Tibial nerve (tissue), 4 donors: ENCODE measurements at regions not wholly inside any gene's neighbourhood (a gene's known extent, or its start where the extent isn't known, plus 50 kb on each side); places are given as distances from the start of the nearest gene placed in this dataset.
A peak's percentile ranks its signal among the peaks of the same experiment; 100 is the strongest.

Experiments used
- DNase-seq, 2 donors: peaks; one replicate each; pipeline ENCODE4 v3.0.0-alpha.2; 2019; ENCODE audit warnings: low spot score in 2 of 2
- H3K27ac ChIP-seq, 4 donors: fragments of 200-600 bp; sonication (generic) in 3 of 4; one replicate each; pipeline ENCODE4 v1.5.1; 2017 to 2019; ENCODE audit warnings: mild to moderate bottlenecking in 1 of 4
- H3K27me3 ChIP-seq, 2 donors: fragments of 200-600 bp; sonication (generic) in 1 of 2; one replicate each; pipeline versions ENCODE4 v1.5.1 to v1.6.0; 2017 to 2019
- H3K36me3 ChIP-seq, 3 donors: fragments of 200-600 bp; sonication (generic); one replicate each; pipeline ENCODE4 v1.5.1; 2018 to 2019
- H3K4me1 ChIP-seq, 4 donors: fragments of 200-600 bp; sonication (generic) in 3 of 4; one replicate each; pipeline ENCODE4 v1.5.1; 2017 to 2019
- H3K4me3 ChIP-seq, 4 donors: fragments of 200-600 bp; sonication (generic) in 3 of 4; one replicate each; pipeline ENCODE4 v1.5.1; 2017 to 2019; ENCODE audit warnings: mild to moderate bottlenecking in 1 of 4, moderate library complexity in 1 of 4
- H3K9me3 ChIP-seq, 4 donors: fragments of 200-600 bp; sonication (generic) in 3 of 4; one replicate each; pipeline ENCODE4 v1.5.1; 2017 to 2019
- EP300 ChIP-seq, 2 donors: sonication (generic); formaldehyde crosslinking; IDR thresholded peaks; one replicate each; pipeline ENCODE4 v1.6.1; 2017; ENCODE audit warnings: antibody characterized with exemption in 2 of 2, mild to moderate bottlenecking in 1 of 2
- POLR2A ChIP-seq, 2 donors: fragments of 450-650 bp; IDR thresholded peaks; one replicate each; pipeline ENCODE4 v1.6.1; 2017; ENCODE audit warnings: antibody characterized with exemption in 2 of 2, mild to moderate bottlenecking in 2 of 2, moderate library complexity in 2 of 2
- WGBS, 2 donors: methylation state at CpG; one replicate each; pipeline ENCODE4 v1.1.5; 2018; 5-methylcytosine and 5-hydroxymethylcytosine counted together
- TF ChIP-seq, protein P1 (sequence below), 5 experiments: fragments of 200-600 bp in 3 of 5; fragments of 450-650 bp in 2 of 5; sonication (generic) in 3 of 5; IDR thresholded peaks; one replicate each; pipeline ENCODE4 v1.5.1; 2016 to 2019; ENCODE audit warnings: antibody characterized with exemption in 5 of 5, mild to moderate bottlenecking in 3 of 5, moderate library complexity in 2 of 5

GRCh38 chr2:9735335-9735734, 104.5 kb upstream of the YWHAQ start:
- H3K9me3 ChIP-seq = peaks cover 0 to 23% (median 0%) of the 10 kb centered on the region in 4 donors
- H3K4me1 ChIP-seq = peaks cover 0 to 10% (median 7%) of the 10 kb centered on the region in 4 donors
- 87 to 91% methylated on average over 2 of the region's 2 CpGs for WGBS, 2 donors

GRCh38 chr2:9736021-9736420, 105.2 kb upstream of the YWHAQ start:
- no peak for DNase-seq
- TF ChIP-seq, protein P1, sequence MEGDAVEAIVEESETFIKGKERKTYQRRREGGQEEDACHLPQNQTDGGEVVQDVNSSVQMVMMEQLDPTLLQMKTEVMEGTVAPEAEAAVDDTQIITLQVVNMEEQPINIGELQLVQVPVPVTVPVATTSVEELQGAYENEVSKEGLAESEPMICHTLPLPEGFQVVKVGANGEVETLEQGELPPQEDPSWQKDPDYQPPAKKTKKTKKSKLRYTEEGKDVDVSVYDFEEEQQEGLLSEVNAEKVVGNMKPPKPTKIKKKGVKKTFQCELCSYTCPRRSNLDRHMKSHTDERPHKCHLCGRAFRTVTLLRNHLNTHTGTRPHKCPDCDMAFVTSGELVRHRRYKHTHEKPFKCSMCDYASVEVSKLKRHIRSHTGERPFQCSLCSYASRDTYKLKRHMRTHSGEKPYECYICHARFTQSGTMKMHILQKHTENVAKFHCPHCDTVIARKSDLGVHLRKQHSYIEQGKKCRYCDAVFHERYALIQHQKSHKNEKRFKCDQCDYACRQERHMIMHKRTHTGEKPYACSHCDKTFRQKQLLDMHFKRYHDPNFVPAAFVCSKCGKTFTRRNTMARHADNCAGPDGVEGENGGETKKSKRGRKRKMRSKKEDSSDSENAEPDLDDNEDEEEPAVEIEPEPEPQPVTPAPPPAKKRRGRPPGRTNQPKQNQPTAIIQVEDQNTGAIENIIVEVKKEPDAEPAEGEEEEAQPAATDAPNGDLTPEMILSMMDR (IDR thresholded peaks at IDR 0.05) = no peak
- no peak for TF ChIP-seq EP300 (IDR thresholded peaks at IDR 0.05)
- no peak for TF ChIP-seq POLR2A (IDR thresholded peaks at IDR 0.05)
- Histone ChIP-seq H3K27ac (no peak overlapping the region), H3K4me3 (no peak overlapping the region), H3K9me3 (peaks cover 0 to 23% (median 0%) of the 10 kb centered on the region in 4 donors), H3K27me3 (no peaks in the 10 kb centered on the region), H3K4me1 (peaks cover 0 to 10% (median 7%) of the 10 kb centered on the region in 4 donors), H3K36me3 (no peaks in the 10 kb centered on the region)
- WGBS, 2 donors = 88 to 90% methylated on average over 1 of the region's 1 CpG

More at GRCh38 chr2:9735335-9735734, 104.5 kb upstream of the YWHAQ start:
- Histone ChIP-seq H3K27ac (no peak overlapping the region), H3K36me3 (no peaks in the 10 kb centered on the region), H3K4me3 (no peak overlapping the region), H3K27me3 (no peaks in the 10 kb centered on the region)
- DNase-seq = no peak
- TF ChIP-seq EP300 (IDR thresholded peaks at IDR 0.05) = no peak
- TF ChIP-seq, protein P1 (IDR thresholded peaks at IDR 0.05) = no peak
- no peak for TF ChIP-seq POLR2A (IDR thresholded peaks at IDR 0.05)

- TF ChIP-seq EP300 (IDR thresholded peaks at IDR 0.05) = no peak
- TF ChIP-seq, protein P1 (IDR thresholded peaks at IDR 0.05) = no peak
- TF ChIP-seq POLR2A (IDR thresholded peaks at IDR 0.05) = no peak
- no peak for DNase-seq
- peaks cover 0 to 10% (median 7%) of the 10 kb centered on the region in 4 donors for H3K4me1 ChIP-seq
- H3K27me3 ChIP-seq = no peaks in the 10 kb centered on the region
- H3K27ac ChIP-seq = no peak overlapping the region
- no peaks in the 10 kb centered on the region for H3K36me3 ChIP-seq
- WGBS, 2 donors = 68% methylated on average over 8 of the region's 9 CpGs
- peaks cover 0 to 23% (median 0%) of the 10 kb centered on the region in 4 donors for H3K9me3 ChIP-seq
- H3K4me3 ChIP-seq = no peak overlapping the region
Measured at GRCh38 chr2:9737053-9737875, 106.0 kb upstream of the TAF1B start.

DNA sequence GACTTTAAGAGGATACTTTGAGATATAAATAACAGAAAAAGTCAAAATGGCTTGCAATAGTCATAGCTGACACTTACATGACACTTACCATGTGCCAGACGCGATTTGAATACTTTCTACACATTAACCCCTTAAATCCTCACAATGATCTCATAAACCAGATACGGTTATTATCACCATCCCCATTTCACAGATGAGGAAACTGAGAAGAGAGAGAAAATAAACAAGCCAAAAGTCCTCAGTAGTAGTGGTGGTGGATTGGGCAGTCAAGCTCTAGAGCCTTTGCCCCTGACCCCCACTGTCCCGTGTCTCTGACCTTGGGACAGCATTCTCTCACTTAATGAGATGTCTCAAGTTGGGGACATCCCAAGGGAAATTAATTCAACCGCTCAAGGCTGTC, 105.2 kb upstream of the TAF1B start:
- no peak for DNase-seq
- 68 to 72% methylated on average over 5 of the region's 5 CpGs for WGBS, 2 donors

DNA sequence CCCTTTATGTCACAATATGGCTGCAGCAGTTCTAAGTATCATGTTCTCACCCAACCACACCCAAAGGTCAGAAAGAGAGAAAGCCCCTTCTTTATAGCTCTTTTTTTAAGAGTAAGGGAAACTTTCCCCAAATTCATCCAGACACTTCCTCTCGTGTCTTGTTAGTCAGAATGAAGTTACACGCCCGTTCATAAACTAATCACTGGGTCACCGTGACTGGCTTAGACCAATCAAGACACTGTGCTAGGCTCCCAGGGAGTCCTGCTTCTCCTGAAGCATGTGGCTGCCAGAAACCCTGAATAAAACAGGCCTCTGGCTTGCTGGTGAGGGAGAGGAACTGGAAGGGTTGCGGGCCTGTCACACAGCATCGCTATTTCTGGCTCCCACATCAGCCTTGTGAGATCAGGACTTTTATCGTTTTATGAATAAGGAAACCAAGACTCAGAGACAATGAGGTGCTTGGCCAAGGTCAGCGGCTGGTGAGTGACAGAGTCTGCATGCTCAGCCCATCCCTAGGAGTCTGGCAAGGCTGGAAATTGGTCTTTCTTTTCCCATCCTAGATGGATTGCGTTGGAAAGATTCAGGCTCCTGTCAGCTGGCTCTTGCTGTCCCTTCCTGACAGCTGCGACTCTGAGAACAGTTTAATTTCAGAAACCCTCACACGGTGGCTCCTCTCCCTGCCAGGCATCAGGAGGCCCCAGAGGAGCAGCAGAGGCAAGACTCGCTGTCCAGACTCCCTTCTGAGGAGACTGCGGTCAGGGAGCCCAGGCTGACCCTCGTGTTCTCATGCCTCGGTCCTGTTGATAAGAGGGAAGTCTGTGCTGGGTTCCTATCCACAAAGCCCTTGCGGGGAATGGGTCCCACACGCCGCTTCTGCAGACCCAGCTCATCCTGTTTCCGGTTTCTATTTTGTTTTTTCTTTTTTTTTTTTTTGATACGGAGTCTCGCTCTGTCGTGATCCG, 104.5 kb upstream of the TAF1B start:
- no peak for TF ChIP-seq EP300 (IDR thresholded peaks at IDR 0.05)
- TF ChIP-seq, protein P1 (IDR thresholded peaks at IDR 0.05) = no peak
- TF ChIP-seq POLR2A (IDR thresholded peaks at IDR 0.05) = no peak
- Histone ChIP-seq H3K4me3 (peak overlapping the region; percentile 8 to 48 (median 30)), H3K27ac (peak overlapping the region in 3 of 4 donors; percentile 47 to 64 (median 54)), H3K9me3 (peaks cover 0 to 16% (median 0%) of the 10 kb centered on the region in 4 donors), H3K36me3 (no peaks in the 10 kb centered on the region), H3K27me3 (no peaks in the 10 kb centered on the region), H3K4me1 (peaks cover 0 to 10% (median 7%) of the 10 kb centered on the region in 4 donors)
- DNase-seq = no peak
- WGBS, 2 donors = 43 to 45% methylated on average over 21 to 23 of the region's 23 CpGs

More for the DNA sequence above, 105.2 kb upstream of the TAF1B start:
- TF ChIP-seq POLR2A (IDR thresholded peaks at IDR 0.05) = no peak
- Histone ChIP-seq H3K4me3 (no peak overlapping the region), H3K36me3 (no peaks in the 10 kb centered on the region), H3K9me3 (peaks cover 0 to 22% (median 0%) of the 10 kb centered on the region in 4 donors), H3K4me1 (peaks cover 0 to 10% (median 7%) of the 10 kb centered on the region in 4 donors), H3K27ac (peak overlapping the region in 2 of 4 donors; percentile 54 to 64), H3K27me3 (no peaks in the 10 kb centered on the region)
